Right lobe of liver (tissue), 4 donors: ENCODE measurements at regions not wholly inside any gene's neighbourhood (a gene's known extent, or its start where the extent isn't known, plus 50 kb on each side); places are given as distances from the start of the nearest gene placed in this dataset.

Experiments used
- CTCF ChIP-seq, 4 donors: fragments of 200-600 bp in 3 of 4; fragments of 450-650 bp in 1 of 4; IDR thresholded peaks; one replicate each; pipeline versions ENCODE4 v1.5.1 to v1.8.0; 2016 to 2022; ENCODE audit warnings: antibody characterized with exemption in 4 of 4, mild to moderate bottlenecking in 2 of 4
- POLR2A ChIP-seq: fragments of 450-650 bp; IDR thresholded peaks from one replicate; pipeline ENCODE4 v1.6.1; 2017; ENCODE audit warnings: antibody characterized with exemption, mild to moderate bottlenecking
- donor health status: DM: no; HTN: no; CAD: no.
- donor health status: DM: no; HTN: no; CAD: no.
- donor health status: DM: no; HTN: yes; CAD: no.

DNA sequence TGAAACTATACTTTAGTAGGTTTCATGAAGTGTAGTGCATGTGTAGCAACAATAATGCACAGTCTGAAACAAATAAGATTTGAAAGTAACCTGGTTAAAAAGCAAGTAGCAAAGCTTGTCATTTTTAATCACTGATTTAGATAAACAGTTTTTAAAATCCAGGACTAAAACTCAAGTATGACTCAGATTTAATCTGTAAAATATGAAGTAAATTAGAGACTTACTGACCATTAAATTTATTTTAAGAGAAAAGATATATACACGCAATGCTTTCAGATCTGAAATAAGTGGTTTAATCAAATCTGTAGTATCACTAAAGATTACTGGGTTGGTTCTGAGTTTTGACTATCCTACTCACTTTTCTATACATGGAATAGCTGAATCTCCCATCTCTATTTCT is 300.7 kb upstream of the RBMS3 start:
- TF ChIP-seq CTCF (IDR thresholded peaks at IDR 0.05) = no peak
- no peak for TF ChIP-seq POLR2A
